Keratinocyte (primary cell): ENCODE measurements at regions not wholly inside any gene's neighbourhood (a gene's known extent, or its start where the extent isn't known, plus 50 kb on each side); places are given as distances from the start of the nearest gene placed in this dataset.
"Not testable (repeated sequence)": the region's sequence is repeated elsewhere in the genome, so short reads cannot be mapped to it uniquely, and the experiment has no call there.

ENCODE experiments used
- EZH2 ChIP-seq: IDR thresholded peaks from one replicate; pipeline ENCODE4 v1.6.1; 2012; ENCODE audit warnings: inconsistent platforms, mild to moderate bottlenecking, low read length, moderate library complexity
- TF ChIP-seq, protein P1 (sequence below), 3 experiments: IDR thresholded peaks in 1 of 3; conservative IDR thresholded peaks in 1 of 3; optimal IDR thresholded peaks in 1 of 3; 2 replicates in 2 of 3; 3 replicates in 1 of 3; pipeline versions ENCODE3 to v1.5.1; 2011; ENCODE audit warnings: low read length in 3 of 3, mild to moderate bottlenecking in 3 of 3, moderate library complexity in 2 of 3, control low read depth in 1 of 3, inconsistent platforms in 1 of 3; ENCODE audit not compliant: insufficient read depth in 2 of 3; ENCODE audit errors: extremely low read depth in 1 of 3

DNA sequence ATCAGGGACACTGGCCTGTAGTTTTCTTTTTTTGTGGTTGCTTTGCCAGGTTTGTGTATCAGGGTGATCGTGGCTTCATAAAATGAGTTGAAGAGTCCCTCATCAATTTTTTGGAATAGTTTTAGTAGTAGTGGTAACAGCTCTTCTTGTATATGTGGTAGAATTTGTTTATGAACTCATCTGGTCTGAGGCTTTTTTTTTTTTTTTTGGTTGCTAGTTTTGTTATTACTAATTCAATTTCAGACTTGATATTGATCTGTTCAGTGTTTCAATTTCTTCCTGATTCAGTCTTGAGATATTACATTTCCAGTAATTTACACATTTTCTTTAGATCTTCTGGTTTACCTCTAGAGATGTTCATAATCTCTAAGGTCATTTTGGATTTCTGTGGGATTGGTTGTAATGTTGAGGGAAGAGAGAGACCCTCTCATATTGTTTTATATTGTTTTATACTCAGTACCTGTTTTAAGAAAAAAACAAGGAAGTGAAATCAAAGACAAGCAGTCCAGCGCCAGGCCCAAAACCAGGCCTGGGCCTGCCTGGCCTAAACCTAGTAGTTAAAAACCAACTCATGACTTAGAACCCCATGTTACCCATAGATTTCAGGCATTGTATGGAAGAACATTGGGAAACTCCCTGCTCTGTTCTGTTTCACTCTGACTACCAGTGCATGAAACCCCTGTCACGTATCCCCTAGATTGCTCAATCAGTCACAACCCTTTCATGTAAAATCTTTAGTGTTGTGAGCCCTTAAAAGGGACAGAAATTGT, 836.7 kb upstream of the NDST4 start:
- not testable (repeated sequence) for TF ChIP-seq EZH2
- TF ChIP-seq, protein P1, sequence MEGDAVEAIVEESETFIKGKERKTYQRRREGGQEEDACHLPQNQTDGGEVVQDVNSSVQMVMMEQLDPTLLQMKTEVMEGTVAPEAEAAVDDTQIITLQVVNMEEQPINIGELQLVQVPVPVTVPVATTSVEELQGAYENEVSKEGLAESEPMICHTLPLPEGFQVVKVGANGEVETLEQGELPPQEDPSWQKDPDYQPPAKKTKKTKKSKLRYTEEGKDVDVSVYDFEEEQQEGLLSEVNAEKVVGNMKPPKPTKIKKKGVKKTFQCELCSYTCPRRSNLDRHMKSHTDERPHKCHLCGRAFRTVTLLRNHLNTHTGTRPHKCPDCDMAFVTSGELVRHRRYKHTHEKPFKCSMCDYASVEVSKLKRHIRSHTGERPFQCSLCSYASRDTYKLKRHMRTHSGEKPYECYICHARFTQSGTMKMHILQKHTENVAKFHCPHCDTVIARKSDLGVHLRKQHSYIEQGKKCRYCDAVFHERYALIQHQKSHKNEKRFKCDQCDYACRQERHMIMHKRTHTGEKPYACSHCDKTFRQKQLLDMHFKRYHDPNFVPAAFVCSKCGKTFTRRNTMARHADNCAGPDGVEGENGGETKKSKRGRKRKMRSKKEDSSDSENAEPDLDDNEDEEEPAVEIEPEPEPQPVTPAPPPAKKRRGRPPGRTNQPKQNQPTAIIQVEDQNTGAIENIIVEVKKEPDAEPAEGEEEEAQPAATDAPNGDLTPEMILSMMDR (optimal IDR thresholded peaks at IDR 0.05 in 1 of 3, IDR thresholded peaks at IDR 0.05 in 1 of 3, conservative IDR thresholded peaks at IDR 0.05 in 1 of 3; ENCODE audit: extremely low read depth in 1 of 3, insufficient read depth in 2 of 3, low read length in 3 of 3) = not testable (repeated sequence)
